Gastroesophageal sphincter (tissue), 3 donors: ENCODE measurements at regions not wholly inside any gene's neighbourhood (a gene's known extent, or its start where the extent isn't known, plus 50 kb on each side); places are given as distances from the start of the nearest gene placed in this dataset.

Source experiments
- CTCF ChIP-seq, 4 experiments: fragments of 200-600 bp in 2 of 4; fragments of 450-650 bp in 2 of 4; sonication (generic) in 1 of 4; IDR thresholded peaks; one replicate each; pipeline ENCODE4 v1.5.1; 2017 to 2019; ENCODE audit warnings: antibody characterized with exemption in 4 of 4, mild to moderate bottlenecking in 2 of 4, moderate library complexity in 2 of 4
- EP300 ChIP-seq: sonication (generic); formaldehyde crosslinking; IDR thresholded peaks from one replicate; pipeline ENCODE4 v1.6.1; 2017; ENCODE audit warnings: antibody characterized with exemption, mild to moderate bottlenecking
- POLR2A ChIP-seq, 2 donors: fragments of 450-650 bp; IDR thresholded peaks; one replicate each; pipeline ENCODE4 v1.6.1; 2017; ENCODE audit warnings: antibody characterized with exemption in 2 of 2, mild to moderate bottlenecking in 2 of 2, moderate library complexity in 1 of 2
- POLR2AphosphoS5 ChIP-seq: sonication (generic); formaldehyde crosslinking; IDR thresholded peaks from one replicate; pipeline ENCODE4 v1.6.1; 2017; ENCODE audit warnings: antibody characterized with exemption

DNA sequence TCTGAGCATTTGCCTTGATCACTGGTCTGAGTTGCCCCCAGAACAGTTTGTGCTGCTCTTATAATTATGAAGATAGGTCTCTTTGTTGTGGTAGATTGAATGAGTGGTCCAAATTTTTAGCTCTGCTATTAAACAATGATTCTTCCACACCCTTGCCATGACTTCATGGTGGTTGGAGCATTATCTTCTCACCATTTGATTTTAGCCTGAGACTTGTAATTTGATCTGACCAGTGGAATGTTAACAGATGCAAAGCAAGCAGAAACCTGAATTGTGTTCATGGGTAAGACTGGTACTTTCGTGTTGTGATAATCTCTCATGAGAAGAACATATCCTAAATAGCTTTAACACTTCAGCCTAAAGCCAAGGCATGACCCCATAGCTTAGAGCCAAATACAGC is 139.1 kb downstream of the TFPI2 start:
- no peak for TF ChIP-seq CTCF (IDR thresholded peaks at IDR 0.05)
- no peak for TF ChIP-seq POLR2A (IDR thresholded peaks at IDR 0.05)
- no peak for TF ChIP-seq POLR2AphosphoS5
- TF ChIP-seq EP300 = no peak
